CD4-positive, alpha-beta T cell treated with Interleukin-1 beta for 1 hour (primary cell): ENCODE measurements at regions not wholly inside any gene's neighbourhood (a gene's known extent, or its start where the extent isn't known, plus 50 kb on each side); places are given as distances from the start of the nearest gene placed in this dataset.

Source experiments
- DNase-seq, 2 donors: peaks; one replicate each; pipeline ENCODE4 v3.0.0-alpha.2; 2020 to 2022

GRCh38 chr4:155510771-155511170 lies 134.0 kb upstream of the MAP9 start:
- no peak for DNase-seq

GRCh38 chr4:155509555-155509954 lies 132.8 kb upstream of the MAP9 start:
- no peak for DNase-seq

- DNase-seq: no peak
Observed at GRCh38 chr4:155506745-155507144, 130.0 kb upstream of the MAP9 start.

- no peak for DNase-seq
Observed at GRCh38 chr4:155505321-155505720, 128.6 kb upstream of the MAP9 start.

GRCh38 chr4:155497306-155497705 lies 120.5 kb upstream of the MAP9 start:
- no peak for DNase-seq

- no peak for DNase-seq
Observed at GRCh38 chr4:155496294-155496626, 119.5 kb upstream of the MAP9 start.

GRCh38 chr4:155495572-155496293 lies 119.0 kb upstream of the MAP9 start:
- DNase-seq: no peak

GRCh38 chr4:155494037-155494718 lies 117.4 kb upstream of the MAP9 start:
- no peak for DNase-seq

GRCh38 chr4:155491336-155492120 lies 114.8 kb upstream of the MAP9 start:
- DNase-seq: no peak

GRCh38 chr4:155489271-155489670 lies 112.5 kb upstream of the MAP9 start:
- no peak for DNase-seq

GRCh38 chr4:155488691-155489090 lies 111.9 kb upstream of the MAP9 start:
- no peak for DNase-seq

- DNase-seq: no peak
Observed at GRCh38 chr4:155487210-155487609, 110.4 kb upstream of the MAP9 start.

- no peak for DNase-seq
Observed at GRCh38 chr4:155481150-155481549, 104.4 kb upstream of the MAP9 start.

- no peak for DNase-seq
Observed at GRCh38 chr4:155479835-155480234, 103.1 kb upstream of the MAP9 start.

- no peak for DNase-seq
Observed at GRCh38 chr4:155478336-155478835, 101.6 kb upstream of the MAP9 start.

GRCh38 chr4:155474758-155475157 lies 98.0 kb upstream of the MAP9 start:
- DNase-seq: no peak

GRCh38 chr4:155473420-155474095 lies 96.8 kb upstream of the MAP9 start:
- DNase-seq: no peak

GRCh38 chr4:155468282-155468681 lies 91.5 kb upstream of the MAP9 start:
- no peak for DNase-seq

- no peak for DNase-seq
Observed at GRCh38 chr4:155450676-155451075, 73.9 kb upstream of the MAP9 start.

- no peak for DNase-seq
Observed at GRCh38 chr4:155445306-155445705, 68.5 kb upstream of the MAP9 start.

GRCh38 chr4:155444721-155445120 lies 68.0 kb upstream of the MAP9 start:
- DNase-seq: no peak

- peak; percentile 35 to 38 for DNase-seq
Observed at GRCh38 chr4:155442267-155443105, 65.7 kb upstream of the MAP9 start.
